ENCODE measurements at regions not wholly inside any gene's neighbourhood (a gene's known extent, or its start where the extent isn't known, plus 50 kb on each side); places are given as distances from the start of the nearest gene placed in this dataset.

DNA sequence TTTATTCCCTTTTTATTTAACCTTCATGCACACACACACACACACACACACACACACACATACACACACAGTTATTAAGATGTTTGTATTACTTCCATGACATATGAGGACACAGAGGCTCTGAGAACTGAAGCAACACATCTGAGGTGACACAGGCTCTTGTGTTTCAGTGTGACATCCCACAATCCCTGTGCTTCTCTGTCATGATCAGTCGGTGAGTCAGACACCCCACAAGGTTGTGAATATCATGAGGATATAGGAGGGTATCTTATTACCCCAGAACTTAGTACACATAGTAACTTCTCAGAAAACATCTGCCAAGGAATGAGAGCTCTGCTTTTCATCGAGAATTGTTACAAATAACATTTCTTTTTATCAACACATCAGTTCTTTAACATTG lies 459.3 kb downstream of the PLPP3 start:
- H3K36me3 ChIP-seq (ENCODE audit: control insufficient read depth in 2 of 2, insufficient read depth in 2 of 2, low read length in 1 of 2) = no peaks in the 10 kb centered on the region
- WGBS (ENCODE audit: insufficient coverage, insufficient replicate concordance, low lambda C conversion rate, missing lambda C conversion rate) = 0% methylated on average over 2 of the region's 2 CpGs
- BruUV-seq (replicated peaks) = no TSS peak
- peaks cover 5% of the 10 kb centered on the region; the same call in 2 of the 3 replicates for H3K9me3 ChIP-seq (replicated peaks; ENCODE audit: control insufficient read depth, insufficient read depth, low read length)
- SMC1A ChIA-PET (ENCODE audit: uncharacterized antibody, unreplicated experiment) = interaction anchor here (1.0 to 3.7 kb wide), 5 partner anchors 11 to 212 kb away, joined by 3 to 23 read pairs (median 5); no protein-coding TSS in a partner anchor
- H4K20me1 ChIP-seq (ENCODE audit: control insufficient read depth, insufficient read depth) = no peaks in the 10 kb centered on the region
- RAD21 ChIA-PET (ENCODE audit: unreplicated experiment) = interaction anchor here (1.4 kb wide), 1 partner anchor 54 kb away, joined by 4 read pairs; no protein-coding TSS in a partner anchor
- no peaks in the 10 kb centered on the region for H3K4me1 ChIP-seq (ENCODE audit: control insufficient read depth, insufficient read depth, low read length)
- ATAC-seq (no peak), FAIRE-seq (no peak), DNase-seq (ENCODE audit: low read depth, low spot score) (no peak)
- H3K4me2 ChIP-seq (ENCODE audit: control insufficient read depth, insufficient read depth) = no peak overlapping the region
- intact Hi-C loops (cut with micrococcal nuclease; ENCODE audit: unreplicated experiment) = no loop called here
- TF ChIP-seq WRNIP1 (IDR thresholded peaks at IDR 0.05; ENCODE audit: borderline replicate concordance, low read depth, low read length) = no peak
- TF ChIP-seq ZNF217 (IDR thresholded peaks at IDR 0.05) = no peak
- TF ChIP-seq FOXM1 (IDR thresholded peaks at IDR 0.05; ENCODE audit: low read depth, low read length) = no peak
- TF ChIP-seq, protein P1, sequence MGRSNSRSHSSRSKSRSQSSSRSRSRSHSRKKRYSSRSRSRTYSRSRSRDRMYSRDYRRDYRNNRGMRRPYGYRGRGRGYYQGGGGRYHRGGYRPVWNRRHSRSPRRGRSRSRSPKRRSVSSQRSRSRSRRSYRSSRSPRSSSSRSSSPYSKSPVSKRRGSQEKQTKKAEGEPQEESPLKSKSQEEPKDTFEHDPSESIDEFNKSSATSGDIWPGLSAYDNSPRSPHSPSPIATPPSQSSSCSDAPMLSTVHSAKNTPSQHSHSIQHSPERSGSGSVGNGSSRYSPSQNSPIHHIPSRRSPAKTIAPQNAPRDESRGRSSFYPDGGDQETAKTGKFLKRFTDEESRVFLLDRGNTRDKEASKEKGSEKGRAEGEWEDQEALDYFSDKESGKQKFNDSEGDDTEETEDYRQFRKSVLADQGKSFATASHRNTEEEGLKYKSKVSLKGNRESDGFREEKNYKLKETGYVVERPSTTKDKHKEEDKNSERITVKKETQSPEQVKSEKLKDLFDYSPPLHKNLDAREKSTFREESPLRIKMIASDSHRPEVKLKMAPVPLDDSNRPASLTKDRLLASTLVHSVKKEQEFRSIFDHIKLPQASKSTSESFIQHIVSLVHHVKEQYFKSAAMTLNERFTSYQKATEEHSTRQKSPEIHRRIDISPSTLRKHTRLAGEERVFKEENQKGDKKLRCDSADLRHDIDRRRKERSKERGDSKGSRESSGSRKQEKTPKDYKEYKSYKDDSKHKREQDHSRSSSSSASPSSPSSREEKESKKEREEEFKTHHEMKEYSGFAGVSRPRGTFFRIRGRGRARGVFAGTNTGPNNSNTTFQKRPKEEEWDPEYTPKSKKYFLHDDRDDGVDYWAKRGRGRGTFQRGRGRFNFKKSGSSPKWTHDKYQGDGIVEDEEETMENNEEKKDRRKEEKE (IDR thresholded peaks at IDR 0.05) = no peak
- TF ChIP-seq, protein P2, sequence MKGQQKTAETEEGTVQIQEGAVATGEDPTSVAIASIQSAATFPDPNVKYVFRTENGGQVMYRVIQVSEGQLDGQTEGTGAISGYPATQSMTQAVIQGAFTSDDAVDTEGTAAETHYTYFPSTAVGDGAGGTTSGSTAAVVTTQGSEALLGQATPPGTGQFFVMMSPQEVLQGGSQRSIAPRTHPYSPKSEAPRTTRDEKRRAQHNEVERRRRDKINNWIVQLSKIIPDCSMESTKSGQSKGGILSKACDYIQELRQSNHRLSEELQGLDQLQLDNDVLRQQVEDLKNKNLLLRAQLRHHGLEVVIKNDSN (IDR thresholded peaks at IDR 0.05; ENCODE audit: borderline replicate concordance, extremely low read length, insufficient read depth, low read depth, low read length) = no peak
- no peak for TF ChIP-seq BHLHE40 (IDR thresholded peaks at IDR 0.05; ENCODE audit: borderline replicate concordance in 1 of 2, low read depth in 2 of 2, low read length in 1 of 2)
- TF ChIP-seq TCF7 (IDR thresholded peaks at IDR 0.05; ENCODE audit: borderline replicate concordance) = no peak
- no peak for TF ChIP-seq NBN (IDR thresholded peaks at IDR 0.05)
- no peak for TF ChIP-seq MTA3 (IDR thresholded peaks at IDR 0.05; ENCODE audit: borderline replicate concordance, low read length)
- no peak for TF ChIP-seq BMI1 (IDR thresholded peaks at IDR 0.05; ENCODE audit: borderline replicate concordance)
- TF ChIP-seq GATAD2B (conservative IDR thresholded peaks at IDR 0.05; ENCODE audit: low read depth) = no peak
- TF ChIP-seq, protein P3, sequence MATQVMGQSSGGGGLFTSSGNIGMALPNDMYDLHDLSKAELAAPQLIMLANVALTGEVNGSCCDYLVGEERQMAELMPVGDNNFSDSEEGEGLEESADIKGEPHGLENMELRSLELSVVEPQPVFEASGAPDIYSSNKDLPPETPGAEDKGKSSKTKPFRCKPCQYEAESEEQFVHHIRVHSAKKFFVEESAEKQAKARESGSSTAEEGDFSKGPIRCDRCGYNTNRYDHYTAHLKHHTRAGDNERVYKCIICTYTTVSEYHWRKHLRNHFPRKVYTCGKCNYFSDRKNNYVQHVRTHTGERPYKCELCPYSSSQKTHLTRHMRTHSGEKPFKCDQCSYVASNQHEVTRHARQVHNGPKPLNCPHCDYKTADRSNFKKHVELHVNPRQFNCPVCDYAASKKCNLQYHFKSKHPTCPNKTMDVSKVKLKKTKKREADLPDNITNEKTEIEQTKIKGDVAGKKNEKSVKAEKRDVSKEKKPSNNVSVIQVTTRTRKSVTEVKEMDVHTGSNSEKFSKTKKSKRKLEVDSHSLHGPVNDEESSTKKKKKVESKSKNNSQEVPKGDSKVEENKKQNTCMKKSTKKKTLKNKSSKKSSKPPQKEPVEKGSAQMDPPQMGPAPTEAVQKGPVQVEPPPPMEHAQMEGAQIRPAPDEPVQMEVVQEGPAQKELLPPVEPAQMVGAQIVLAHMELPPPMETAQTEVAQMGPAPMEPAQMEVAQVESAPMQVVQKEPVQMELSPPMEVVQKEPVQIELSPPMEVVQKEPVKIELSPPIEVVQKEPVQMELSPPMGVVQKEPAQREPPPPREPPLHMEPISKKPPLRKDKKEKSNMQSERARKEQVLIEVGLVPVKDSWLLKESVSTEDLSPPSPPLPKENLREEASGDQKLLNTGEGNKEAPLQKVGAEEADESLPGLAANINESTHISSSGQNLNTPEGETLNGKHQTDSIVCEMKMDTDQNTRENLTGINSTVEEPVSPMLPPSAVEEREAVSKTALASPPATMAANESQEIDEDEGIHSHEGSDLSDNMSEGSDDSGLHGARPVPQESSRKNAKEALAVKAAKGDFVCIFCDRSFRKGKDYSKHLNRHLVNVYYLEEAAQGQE (IDR thresholded peaks at IDR 0.05; ENCODE audit: low read depth, low read length) = no peak
- TF ChIP-seq, protein P4, sequence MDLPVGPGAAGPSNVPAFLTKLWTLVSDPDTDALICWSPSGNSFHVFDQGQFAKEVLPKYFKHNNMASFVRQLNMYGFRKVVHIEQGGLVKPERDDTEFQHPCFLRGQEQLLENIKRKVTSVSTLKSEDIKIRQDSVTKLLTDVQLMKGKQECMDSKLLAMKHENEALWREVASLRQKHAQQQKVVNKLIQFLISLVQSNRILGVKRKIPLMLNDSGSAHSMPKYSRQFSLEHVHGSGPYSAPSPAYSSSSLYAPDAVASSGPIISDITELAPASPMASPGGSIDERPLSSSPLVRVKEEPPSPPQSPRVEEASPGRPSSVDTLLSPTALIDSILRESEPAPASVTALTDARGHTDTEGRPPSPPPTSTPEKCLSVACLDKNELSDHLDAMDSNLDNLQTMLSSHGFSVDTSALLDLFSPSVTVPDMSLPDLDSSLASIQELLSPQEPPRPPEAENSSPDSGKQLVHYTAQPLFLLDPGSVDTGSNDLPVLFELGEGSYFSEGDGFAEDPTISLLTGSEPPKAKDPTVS (IDR thresholded peaks at IDR 0.05; ENCODE audit: low read depth, low read length) = no peak
- TF ChIP-seq NRF1 (conservative IDR thresholded peaks at IDR 0.05; ENCODE audit: low read depth, low read length) = no peak
- no peak overlapping the region for H3K27ac ChIP-seq (ENCODE audit: control insufficient read depth, insufficient read depth)
- CTCF ChIA-PET = no interaction called here
- no peak overlapping the region for H3K4me3 ChIP-seq
- in situ Hi-C loops (cut with MboI) = no loop called here
- no peak overlapping the region for H2AFZ ChIP-seq (ENCODE audit: control insufficient read depth, low read depth, low read length)
- POLR2A ChIA-PET = no interaction called here
- H3K9ac ChIP-seq (ENCODE audit: control insufficient read depth, insufficient read depth, low read length) = no peak overlapping the region
- H3K79me2 ChIP-seq (ENCODE audit: control insufficient read depth, insufficient read depth, low read length) = no peaks in the 10 kb centered on the region
- H3K27me3 ChIP-seq (replicated peaks in 1 of 2; ENCODE audit: control insufficient read depth in 2 of 2, insufficient read depth in 2 of 2, low read length in 1 of 2) = no peaks in the 10 kb centered on the region
